Activated B cell treated with CpG ODN at 0.5 μM for 24 hours (primary cell): ENCODE measurements at regions not wholly inside any gene's neighbourhood (a gene's known extent, or its start where the extent isn't known, plus 50 kb on each side); places are given as distances from the start of the nearest gene placed in this dataset.
"Not testable (repeated sequence)": the region's sequence is repeated elsewhere in the genome, so short reads cannot be mapped to it uniquely, and the experiment has no call there.

Experiments
- ATAC-seq: fragments of 200-7000 bp; cut with Tn5 transposase; one replicate; pipeline ENCODE4 v1.10.0; 2021; ENCODE audit warnings: low read depth, mild to moderate bottlenecking, moderate library complexity
- CTCF ChIA-PET: fragments of 350-600 bp; sonication (Branson Sonifier 250); formaldehyde crosslinking; loops from one replicate; lab custom pipeline; 2021; ENCODE audit warnings: antibody characterized with exemption; lab: Charles Lee
- POLR2A ChIA-PET: fragments of 350-600 bp; sonication (Branson Sonifier 250); formaldehyde crosslinking; loops from one replicate; lab custom pipeline; 2021; ENCODE audit warnings: antibody characterized with exemption; lab: Charles Lee
- DNase-seq: peaks from one replicate; pipeline ENCODE4 v3.0.0; 2022
- H3K27ac Mint-ChIP-seq: one replicate; pipeline ENCODE4 v1.8.0; 2020; ENCODE audit warnings: mixed read lengths
- H3K27me3 Mint-ChIP-seq: one replicate; pipeline ENCODE4 v1.8.0; 2021; ENCODE audit warnings: mixed read lengths
- H3K36me3 Mint-ChIP-seq: one replicate; pipeline ENCODE4 v1.8.0; 2021; ENCODE audit warnings: low read depth, mixed read lengths
- H3K4me1 Mint-ChIP-seq: one replicate; pipeline ENCODE4 v1.8.0; 2021; ENCODE audit warnings: mixed read lengths
- H3K4me3 Mint-ChIP-seq: one replicate; pipeline ENCODE4 v1.8.0; 2020; ENCODE audit warnings: mild to moderate bottlenecking, mixed read lengths
- H3K9me3 Mint-ChIP-seq: one replicate; pipeline ENCODE4 v1.8.0; 2020; ENCODE audit warnings: mixed read lengths
- CTCF ChIP-seq: fragments of 200-600 bp; IDR thresholded peaks from one replicate; pipeline ENCODE4 v1.8.0; 2022; ENCODE audit warnings: antibody characterized with exemption, mild to moderate bottlenecking
- intact Hi-C: fragments of 100-400 bp; cut with micrococcal nuclease; formaldehyde crosslinking; loops from one replicate; pipeline ENCODE4 v1.15.1; 2024

- ATAC-seq: no peak
- intact Hi-C loops: no loop called here
- Mint-ChIP-seq H3K9me3 (no peaks in the 10 kb centered on the region), H3K36me3 (no peaks in the 10 kb centered on the region), H3K27ac (no peak overlapping the region), H3K4me3 (no peak overlapping the region), H3K4me1 (peaks cover 10% of the 10 kb centered on the region), H3K27me3 (no peaks in the 10 kb centered on the region)
- ChIA-PET CTCF (no interaction called here), POLR2A (no interaction called here)
- TF ChIP-seq CTCF: no peak
- no peak for DNase-seq
These were observed 97.6 kb upstream of the ZDHHC17 start for GRCh38 chr12:76666290-76666835.

- no peaks in the 10 kb centered on the region for H3K27me3 Mint-ChIP-seq
- POLR2A ChIA-PET: no interaction called here
- intact Hi-C loops: no loop called here
- H3K4me1 Mint-ChIP-seq: peaks cover 10% of the 10 kb centered on the region
- no peaks in the 10 kb centered on the region for H3K36me3 Mint-ChIP-seq
- no peak for TF ChIP-seq CTCF
- H3K4me3 Mint-ChIP-seq: no peak overlapping the region
- DNase-seq (no peak), ATAC-seq (no peak)
- no peak overlapping the region for H3K27ac Mint-ChIP-seq
- H3K9me3 Mint-ChIP-seq: no peaks in the 10 kb centered on the region
- CTCF ChIA-PET: no interaction called here
These were observed 93.9 kb upstream of the ZDHHC17 start for GRCh38 chr12:76669981-76670380.

GRCh38 chr12:76670776-76671175 is 93.1 kb upstream of the ZDHHC17 start:
- Mint-ChIP-seq H3K4me1 (peaks cover 7% of the 10 kb centered on the region), H3K4me3 (no peak overlapping the region), H3K27me3 (no peaks in the 10 kb centered on the region), H3K9me3 (no peaks in the 10 kb centered on the region), H3K36me3 (no peaks in the 10 kb centered on the region), H3K27ac (no peak overlapping the region)
- DNase-seq (no peak), ATAC-seq (no peak)
- CTCF ChIA-PET: no interaction called here
- no peak for TF ChIP-seq CTCF
- intact Hi-C loops: no loop called here
- POLR2A ChIA-PET: no interaction called here

GRCh38 chr12:76674669-76675315 is 89.1 kb upstream of the ZDHHC17 start:
- Mint-ChIP-seq H3K9me3 (no peaks in the 10 kb centered on the region), H3K27ac (no peak overlapping the region), H3K36me3 (no peaks in the 10 kb centered on the region), H3K27me3 (peaks cover 3% of the 10 kb centered on the region), H3K4me3 (no peak overlapping the region), H3K4me1 (no peaks in the 10 kb centered on the region)
- no peak for DNase-seq
- no peak for ATAC-seq
- CTCF ChIA-PET: no interaction called here
- TF ChIP-seq CTCF: no peak
- POLR2A ChIA-PET: no interaction called here
- intact Hi-C loops: no loop called here

- H3K27ac Mint-ChIP-seq, CTCF ChIA-PET, DNase-seq, H3K36me3 Mint-ChIP-seq, intact Hi-C loops, H3K4me3 Mint-ChIP-seq, H3K4me1 Mint-ChIP-seq, H3K27me3 Mint-ChIP-seq, H3K9me3 Mint-ChIP-seq, ATAC-seq, POLR2A ChIA-PET: not testable (repeated sequence)
These were observed 87.7 kb upstream of the ZDHHC17 start for GRCh38 chr12:76676261-76676660.

GRCh38 chr12:76678992-76679391 is 84.9 kb upstream of the ZDHHC17 start:
- ATAC-seq (no peak), DNase-seq (no peak)
- ChIA-PET POLR2A (no interaction called here), CTCF (no interaction called here)
- no peak overlapping the region for H3K27ac Mint-ChIP-seq
- intact Hi-C loops: no loop called here
- TF ChIP-seq CTCF: no peak
- H3K9me3 Mint-ChIP-seq: no peaks in the 10 kb centered on the region
- peaks cover 5% of the 10 kb centered on the region for H3K27me3 Mint-ChIP-seq
- H3K4me3 Mint-ChIP-seq: no peak overlapping the region
- no peaks in the 10 kb centered on the region for H3K4me1 Mint-ChIP-seq
- no peaks in the 10 kb centered on the region for H3K36me3 Mint-ChIP-seq
